Hepatocyte (in vitro differentiated cells): ENCODE measurements at regions not wholly inside any gene's neighbourhood (a gene's known extent, or its start where the extent isn't known, plus 50 kb on each side); places are given as distances from the start of the nearest gene placed in this dataset.

ENCODE experiments used
- DNase-seq: peaks from one replicate; pipeline ENCODE4 v3.0.0-alpha.2; 2016; ENCODE audit warnings: low spot score
- H2AFZ ChIP-seq: fragments of 200-600 bp; sonication (generic); 2 replicates; pipeline ENCODE4 v1.6.0; 2016; ENCODE audit warnings: antibody characterized with exemption, mild to moderate bottlenecking
- H3K27ac ChIP-seq: fragments of 200-600 bp; sonication (generic); 2 replicates; pipeline ENCODE4 v1.5.1; 2016; ENCODE audit warnings: mild to moderate bottlenecking
- H3K27me3 ChIP-seq: fragments of 200-600 bp; sonication (generic); 2 replicates; pipeline ENCODE4 v1.6.1; 2016
- H3K36me3 ChIP-seq: fragments of 200-600 bp; sonication (generic); replicated peaks from 2 replicates; pipeline ENCODE4 v1.5.1; 2016; ENCODE audit warnings: low read depth; ENCODE audit not compliant: insufficient read depth
- H3K4me1 ChIP-seq: fragments of 200-600 bp; sonication (generic); 2 replicates; pipeline ENCODE4 v1.5.1; 2016; ENCODE audit warnings: mild to moderate bottlenecking, moderate library complexity; ENCODE audit not compliant: insufficient read depth
- H3K4me2 ChIP-seq: fragments of 200-600 bp; sonication (generic); 2 replicates; pipeline ENCODE4 v1.6.0; 2016
- H3K4me3 ChIP-seq: fragments of 200-600 bp; sonication (generic); 2 replicates; pipeline ENCODE4 v1.5.1; 2016; ENCODE audit warnings: mild to moderate bottlenecking
- H3K79me2 ChIP-seq: fragments of 200-600 bp; sonication (generic); 2 replicates; pipeline ENCODE4 v1.6.0; 2017; ENCODE audit warnings: mild to moderate bottlenecking
- H3K9me2 ChIP-seq: fragments of 200-600 bp; sonication (generic); replicated peaks from 2 replicates; pipeline ENCODE4 v1.6.0; 2017; ENCODE audit warnings: mild to moderate bottlenecking; ENCODE audit not compliant: insufficient read depth
- H3K9me3 ChIP-seq: fragments of 200-600 bp; sonication (generic); 2 replicates; pipeline ENCODE4 v1.5.1; 2016; ENCODE audit warnings: low read depth, mild to moderate bottlenecking
- H4K20me1 ChIP-seq: fragments of 200-600 bp; sonication (generic); 2 replicates; pipeline ENCODE4 v1.6.0; 2016; ENCODE audit warnings: mild to moderate bottlenecking; ENCODE audit not compliant: insufficient read depth, poor library complexity, severe bottlenecking
- EZH2 ChIP-seq: fragments of 200-600 bp; sonication (generic); IDR thresholded peaks from 2 replicates; pipeline ENCODE4 v1.6.1; 2016; ENCODE audit warnings: antibody characterized with exemption, mild to moderate bottlenecking, borderline replicate concordance
- EZH2phosphoT487 ChIP-seq: fragments of 200-600 bp; sonication (generic); IDR thresholded peaks from one replicate; pipeline ENCODE4 v1.6.1; 2018; ENCODE audit warnings: antibody characterized with exemption, mild to moderate bottlenecking, low read depth, moderate library complexity; ENCODE audit not compliant: unreplicated experiment, severe bottlenecking
- WGBS: methylation state at CpG from one replicate; pipeline ENCODE4 v1.1.6; 2016; ENCODE audit warnings: low lambda C conversion rate; ENCODE audit errors: missing lambda C conversion rate; 5-methylcytosine and 5-hydroxymethylcytosine counted together
- TF ChIP-seq, protein P1 (sequence below): fragments of 200-600 bp; sonication (generic); IDR thresholded peaks from 2 replicates; pipeline ENCODE4 v1.5.1; 2016; ENCODE audit warnings: antibody characterized with exemption, mild to moderate bottlenecking; ENCODE audit not compliant: poor library complexity

DNA sequence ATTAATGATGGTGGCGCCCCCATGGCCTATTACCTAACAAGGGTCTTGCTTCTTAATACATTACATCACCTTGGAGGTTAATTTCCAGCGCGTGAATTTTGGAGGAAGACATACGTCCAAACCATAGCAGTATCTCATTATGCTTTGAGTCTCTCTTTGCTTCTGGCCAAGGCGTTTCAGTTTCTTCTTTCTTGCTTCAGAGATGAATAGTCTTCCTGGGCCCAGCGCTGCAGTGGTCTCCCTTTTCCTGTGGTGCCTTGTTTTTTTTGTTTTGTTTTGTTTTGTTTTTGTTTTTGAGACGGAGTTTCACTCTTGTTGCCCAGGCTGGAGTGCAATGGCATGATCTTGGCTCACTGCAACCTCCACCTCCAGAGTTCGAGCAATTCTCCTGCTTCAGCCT is 268.4 kb downstream of the SOX4 start:
- no peaks in the 10 kb centered on the region for H3K9me2 ChIP-seq
- H3K4me3 ChIP-seq, result no peak overlapping the region
- DNase-seq, result no peak
- H3K36me3 ChIP-seq, result no peaks in the 10 kb centered on the region
- H3K4me2 ChIP-seq, result no peak overlapping the region
- H3K79me2 ChIP-seq, result no peaks in the 10 kb centered on the region
- no peaks in the 10 kb centered on the region for H3K4me1 ChIP-seq
- no peak overlapping the region for H2AFZ ChIP-seq
- no peaks in the 10 kb centered on the region for H3K27me3 ChIP-seq
- no peak overlapping the region for H3K27ac ChIP-seq
- no peaks in the 10 kb centered on the region for H4K20me1 ChIP-seq
- 97% methylated on average over 8 of the region's 8 CpGs for WGBS
- no peak for TF ChIP-seq EZH2phosphoT487
- no peak for TF ChIP-seq EZH2
- TF ChIP-seq, protein P1, sequence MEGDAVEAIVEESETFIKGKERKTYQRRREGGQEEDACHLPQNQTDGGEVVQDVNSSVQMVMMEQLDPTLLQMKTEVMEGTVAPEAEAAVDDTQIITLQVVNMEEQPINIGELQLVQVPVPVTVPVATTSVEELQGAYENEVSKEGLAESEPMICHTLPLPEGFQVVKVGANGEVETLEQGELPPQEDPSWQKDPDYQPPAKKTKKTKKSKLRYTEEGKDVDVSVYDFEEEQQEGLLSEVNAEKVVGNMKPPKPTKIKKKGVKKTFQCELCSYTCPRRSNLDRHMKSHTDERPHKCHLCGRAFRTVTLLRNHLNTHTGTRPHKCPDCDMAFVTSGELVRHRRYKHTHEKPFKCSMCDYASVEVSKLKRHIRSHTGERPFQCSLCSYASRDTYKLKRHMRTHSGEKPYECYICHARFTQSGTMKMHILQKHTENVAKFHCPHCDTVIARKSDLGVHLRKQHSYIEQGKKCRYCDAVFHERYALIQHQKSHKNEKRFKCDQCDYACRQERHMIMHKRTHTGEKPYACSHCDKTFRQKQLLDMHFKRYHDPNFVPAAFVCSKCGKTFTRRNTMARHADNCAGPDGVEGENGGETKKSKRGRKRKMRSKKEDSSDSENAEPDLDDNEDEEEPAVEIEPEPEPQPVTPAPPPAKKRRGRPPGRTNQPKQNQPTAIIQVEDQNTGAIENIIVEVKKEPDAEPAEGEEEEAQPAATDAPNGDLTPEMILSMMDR, result no peak
- H3K9me3 ChIP-seq, result no peaks in the 10 kb centered on the region

- no peak overlapping the region for H3K4me2 ChIP-seq
- H2AFZ ChIP-seq, result no peak overlapping the region
- H3K4me3 ChIP-seq, result no peak overlapping the region
- 77% methylated on average over 2 of the region's 2 CpGs for WGBS
- H3K27ac ChIP-seq, result no peak overlapping the region
- H3K9me3 ChIP-seq, result no peaks in the 10 kb centered on the region
- H3K4me1 ChIP-seq, result no peaks in the 10 kb centered on the region
- no peaks in the 10 kb centered on the region for H3K9me2 ChIP-seq
- no peaks in the 10 kb centered on the region for H4K20me1 ChIP-seq
- H3K79me2 ChIP-seq, result no peaks in the 10 kb centered on the region
- TF ChIP-seq, protein P1, result no peak
- TF ChIP-seq EZH2phosphoT487, result no peak
- no peak for TF ChIP-seq EZH2
- DNase-seq, result no peak
- no peaks in the 10 kb centered on the region for H3K36me3 ChIP-seq
- no peaks in the 10 kb centered on the region for H3K27me3 ChIP-seq
Measured at GRCh38 chr6:21864206-21864605, 270.7 kb downstream of the SOX4 start.

- 59% methylated on average over 2 of the region's 2 CpGs for WGBS
- no peaks in the 10 kb centered on the region for H3K4me1 ChIP-seq
- no peaks in the 10 kb centered on the region for H3K9me3 ChIP-seq
- no peak overlapping the region for H3K4me3 ChIP-seq
- H3K36me3 ChIP-seq, result no peaks in the 10 kb centered on the region
- H3K4me2 ChIP-seq, result no peak overlapping the region
- H3K27me3 ChIP-seq, result no peaks in the 10 kb centered on the region
- TF ChIP-seq, protein P1, result no peak
- no peak for TF ChIP-seq EZH2phosphoT487
- DNase-seq, result no peak
- no peaks in the 10 kb centered on the region for H3K79me2 ChIP-seq
- no peak overlapping the region for H2AFZ ChIP-seq
- no peak overlapping the region for H3K27ac ChIP-seq
- no peaks in the 10 kb centered on the region for H3K9me2 ChIP-seq
- H4K20me1 ChIP-seq, result no peaks in the 10 kb centered on the region
Measured at GRCh38 chr6:21868226-21868625, 274.7 kb downstream of the SOX4 start.

DNA sequence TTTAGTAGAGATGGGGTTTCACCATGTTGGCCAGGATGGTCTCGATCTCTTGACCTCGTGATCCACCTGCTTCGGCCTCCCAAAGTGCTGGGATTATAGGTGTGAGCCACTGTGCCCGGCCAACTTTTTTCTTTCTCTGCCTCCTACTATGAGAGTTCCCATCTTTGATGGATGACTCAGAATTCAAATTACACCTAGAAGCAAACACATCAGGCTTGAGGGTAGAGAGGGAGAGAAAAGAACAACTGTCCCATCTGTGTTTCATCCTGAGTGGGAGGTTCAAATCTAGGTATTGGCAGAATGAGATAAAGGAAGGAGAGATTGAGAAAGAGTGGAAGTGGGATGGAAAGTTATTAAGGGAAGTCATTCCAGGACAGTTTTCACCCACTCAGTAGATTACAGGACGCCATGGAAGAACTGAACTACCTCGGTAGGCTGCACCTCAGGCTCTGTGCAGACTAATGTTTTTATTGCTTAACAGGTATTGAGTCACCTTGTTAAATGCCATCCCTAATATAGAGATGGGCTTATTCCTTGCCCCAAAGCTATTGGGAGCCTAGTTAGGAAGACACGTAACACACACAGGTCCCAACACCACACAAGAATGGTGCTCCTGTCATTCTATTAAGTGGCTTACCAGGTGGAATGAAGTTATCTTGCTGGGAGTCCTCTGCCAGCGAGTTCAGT is 275.7 kb downstream of the SOX4 start:
- H4K20me1 ChIP-seq, result no peaks in the 10 kb centered on the region
- no peaks in the 10 kb centered on the region for H3K4me1 ChIP-seq
- WGBS, result 83% methylated on average over 8 of the region's 8 CpGs
- DNase-seq, result no peak
- H3K4me3 ChIP-seq, result no peak overlapping the region
- TF ChIP-seq EZH2 (no peak), EZH2phosphoT487 (no peak)
- TF ChIP-seq, protein P1, result no peak
- no peaks in the 10 kb centered on the region for H3K79me2 ChIP-seq
- no peaks in the 10 kb centered on the region for H3K9me3 ChIP-seq
- H3K36me3 ChIP-seq, result no peaks in the 10 kb centered on the region
- H3K4me2 ChIP-seq, result no peak overlapping the region
- no peaks in the 10 kb centered on the region for H3K9me2 ChIP-seq
- H3K27ac ChIP-seq, result no peak overlapping the region
- no peak overlapping the region for H2AFZ ChIP-seq
- no peaks in the 10 kb centered on the region for H3K27me3 ChIP-seq
